Stimulated activated CD8-positive, alpha-beta memory T cell treated with anti-CD3 and anti-CD28 coated beads, Interleukin-15, amount 100 ng/mL, for 1 hour (primary cell): ENCODE measurements at regions not wholly inside any gene's neighbourhood (a gene's known extent, or its start where the extent isn't known, plus 50 kb on each side); places are given as distances from the start of the nearest gene placed in this dataset.

Experiments
- DNase-seq: peaks from one replicate; pipeline ENCODE4 v3.0.0-alpha.2; 2020; ENCODE audit warnings: low read depth

DNA sequence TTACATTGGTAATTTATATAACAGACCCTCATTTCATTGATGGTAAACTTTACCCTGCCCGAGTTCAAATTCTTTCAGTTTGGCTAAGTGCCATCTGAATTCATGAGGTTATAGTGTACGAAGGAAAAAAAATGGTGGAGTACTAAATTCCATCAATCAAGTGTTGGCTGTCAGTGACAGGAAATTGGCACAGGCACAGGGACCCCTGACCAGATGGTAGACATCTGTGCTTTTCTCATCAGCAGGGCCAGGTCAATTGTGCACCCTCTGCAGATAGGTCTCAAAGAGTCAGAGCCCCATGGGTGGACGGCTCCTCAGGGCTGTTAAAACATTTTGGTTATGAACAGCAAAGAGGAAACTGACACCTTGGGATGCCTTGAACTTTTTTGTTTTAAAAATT is 439.2 kb downstream of the SETBP1 start:
- DNase-seq: no peak

DNA sequence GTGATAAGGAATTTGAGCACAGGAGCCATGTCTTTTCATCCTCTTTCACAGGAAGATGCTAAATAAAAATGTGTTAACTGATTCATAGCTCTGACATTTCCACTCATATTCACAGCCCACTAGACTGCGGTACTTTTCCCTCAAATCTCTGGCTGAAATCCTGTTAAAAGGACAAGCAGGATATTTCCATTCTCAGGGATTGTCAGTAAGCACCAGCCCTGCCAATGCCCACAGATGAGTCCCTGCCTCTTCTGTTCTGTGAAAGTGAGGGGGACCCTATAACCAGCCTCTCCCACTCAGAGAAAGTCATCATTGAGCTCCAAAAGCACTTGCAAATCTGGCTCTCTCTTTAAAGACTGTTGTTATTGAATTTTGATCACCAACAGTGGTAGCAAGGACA is 440.5 kb downstream of the SETBP1 start:
- DNase-seq: no peak

DNA sequence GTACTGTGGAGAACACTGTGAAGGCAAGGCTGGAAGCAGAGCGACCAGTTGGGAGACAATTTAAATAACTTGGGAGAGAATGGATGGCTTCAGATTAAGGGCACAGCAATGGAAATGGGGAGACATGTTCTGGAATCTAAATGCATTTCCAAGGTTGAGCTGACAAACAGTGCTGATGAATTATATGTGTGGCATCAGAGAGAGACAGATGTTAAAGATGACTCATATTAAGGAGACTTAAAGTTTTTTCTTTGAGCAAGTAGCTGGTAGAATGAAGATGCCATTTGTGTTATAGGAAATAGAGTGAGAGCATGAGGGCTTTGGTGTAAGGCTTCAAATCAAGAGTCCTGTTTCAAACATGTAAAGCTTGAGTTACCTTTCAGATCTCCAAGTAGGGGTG is 441.8 kb downstream of the SETBP1 start:
- no peak for DNase-seq

DNA sequence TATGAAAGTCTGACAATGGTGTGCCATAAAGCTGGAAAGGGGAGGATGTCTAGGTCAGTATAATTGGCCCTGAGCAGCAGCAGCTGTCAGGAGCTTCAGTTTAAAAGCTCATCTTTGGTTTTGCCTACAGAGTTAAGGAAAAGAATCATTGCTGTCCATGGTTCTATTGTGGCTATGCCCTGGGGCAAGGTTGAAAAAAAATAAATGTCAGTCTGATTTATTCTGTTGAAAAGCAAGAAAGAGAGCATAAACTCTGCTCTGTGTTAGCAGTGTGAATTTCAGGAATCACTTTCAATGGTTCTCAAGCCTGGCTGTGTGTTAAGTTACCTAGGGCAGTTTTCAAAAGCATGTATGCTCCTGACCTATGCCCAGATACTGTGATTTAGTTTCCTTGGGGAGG is 446.7 kb downstream of the SETBP1 start:
- DNase-seq: no peak

DNA sequence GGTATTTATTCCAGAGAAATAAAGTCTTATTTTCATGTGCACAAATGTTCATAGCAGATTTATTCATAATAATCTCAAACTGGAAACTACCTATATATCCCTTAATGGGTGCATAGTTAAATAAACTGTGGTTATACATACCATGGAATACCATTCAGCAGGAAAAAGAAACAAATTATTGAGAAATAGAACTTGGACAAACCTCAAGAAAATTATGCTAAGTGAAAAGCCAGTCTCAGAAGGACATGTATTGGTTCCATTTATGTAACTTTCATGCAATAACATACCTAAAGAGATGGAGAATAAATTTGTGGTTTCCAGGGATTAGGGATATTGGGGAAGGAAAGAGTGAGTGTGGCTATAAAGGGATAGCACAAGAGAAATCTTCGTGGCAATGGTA is 452.6 kb downstream of the SETBP1 start:
- no peak for DNase-seq

DNA sequence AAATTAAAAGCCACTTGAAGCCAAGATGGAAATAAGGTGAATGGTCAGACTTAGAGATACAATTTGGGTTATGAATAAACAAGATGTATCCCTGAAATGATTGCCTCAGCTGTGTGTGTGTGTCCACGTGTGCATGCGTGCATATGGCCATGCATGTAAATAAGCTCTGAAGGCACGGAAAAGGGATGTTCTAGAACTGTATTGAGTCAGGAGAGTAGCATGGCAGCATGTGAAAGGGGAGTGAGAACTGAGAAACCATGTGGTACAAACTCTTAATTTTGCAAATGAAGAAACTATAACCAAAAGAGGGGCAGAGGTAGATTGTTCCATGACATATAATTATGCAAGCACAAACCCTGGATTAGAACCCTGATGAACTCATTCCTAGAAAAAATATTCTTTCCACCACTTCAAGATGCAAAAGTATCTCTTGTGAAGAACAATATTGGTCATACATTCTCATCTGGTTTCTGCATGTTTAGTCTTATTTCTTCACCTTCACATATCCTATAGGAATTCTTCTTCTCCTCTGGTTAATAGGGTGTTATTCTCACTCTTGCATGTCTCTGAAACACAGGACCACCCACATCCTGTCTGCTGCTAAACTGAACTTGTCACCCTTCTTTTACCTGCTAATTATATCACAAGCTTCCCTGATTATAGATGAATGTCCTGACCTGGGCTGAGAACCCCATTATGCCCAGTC is 455.8 kb downstream of the SETBP1 start:
- no peak for DNase-seq

DNA sequence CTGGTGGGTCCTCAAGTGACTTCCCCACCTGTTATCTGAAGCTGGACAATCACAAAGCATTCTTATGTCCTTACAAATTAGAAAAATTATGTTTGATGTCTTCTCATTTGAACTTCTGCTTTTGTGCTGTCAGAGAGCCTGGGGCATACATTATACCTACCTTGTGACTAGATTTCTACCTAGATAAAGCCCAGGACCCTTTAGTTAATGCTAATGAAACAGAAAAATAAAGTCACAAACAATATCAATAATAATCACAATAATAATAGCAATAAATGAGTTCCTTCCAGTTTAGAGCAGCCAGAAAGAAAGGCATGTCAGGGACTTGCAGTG is 456.4 kb downstream of the SETBP1 start:
- DNase-seq: no peak

DNA sequence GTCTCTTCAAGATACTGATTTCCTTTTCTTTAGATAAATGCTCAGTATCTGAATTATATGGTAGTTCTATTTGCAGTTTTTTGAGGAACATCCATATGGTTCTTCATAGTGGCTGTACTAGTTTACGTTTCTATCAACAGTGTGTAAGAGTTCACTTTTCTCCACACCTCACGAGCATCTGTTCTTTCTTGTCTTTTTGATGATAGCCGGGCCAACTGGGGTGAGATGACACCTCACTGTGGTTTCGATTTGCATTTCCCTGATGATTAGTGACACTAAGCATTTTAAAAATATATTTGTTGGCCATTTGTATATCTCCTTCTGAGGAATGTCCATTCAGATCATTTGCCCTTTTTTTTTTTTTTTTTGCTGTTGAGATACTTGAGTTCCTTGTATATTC is 458.8 kb downstream of the SETBP1 start:
- DNase-seq: no peak

DNA sequence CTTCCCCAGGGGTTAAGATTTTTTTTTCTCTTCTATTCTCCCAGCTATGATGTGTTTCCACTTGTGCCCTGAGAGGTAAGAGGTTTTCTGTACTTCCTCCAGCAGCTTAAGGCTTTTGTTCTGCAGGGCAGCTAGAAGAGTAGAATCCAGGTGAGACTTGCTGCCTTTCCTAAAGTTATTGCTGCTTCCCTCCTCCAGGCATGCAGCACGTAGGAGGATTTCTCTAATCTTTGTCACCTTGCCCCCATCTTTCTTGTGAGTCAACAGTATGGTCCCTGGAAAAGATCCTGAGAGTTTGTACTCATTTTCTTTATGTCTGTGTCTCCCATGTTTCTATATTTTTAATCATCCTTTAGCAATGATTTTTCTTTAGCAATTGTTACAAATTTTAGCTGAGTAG is 462.2 kb downstream of the SETBP1 start:
- no peak for DNase-seq

DNA sequence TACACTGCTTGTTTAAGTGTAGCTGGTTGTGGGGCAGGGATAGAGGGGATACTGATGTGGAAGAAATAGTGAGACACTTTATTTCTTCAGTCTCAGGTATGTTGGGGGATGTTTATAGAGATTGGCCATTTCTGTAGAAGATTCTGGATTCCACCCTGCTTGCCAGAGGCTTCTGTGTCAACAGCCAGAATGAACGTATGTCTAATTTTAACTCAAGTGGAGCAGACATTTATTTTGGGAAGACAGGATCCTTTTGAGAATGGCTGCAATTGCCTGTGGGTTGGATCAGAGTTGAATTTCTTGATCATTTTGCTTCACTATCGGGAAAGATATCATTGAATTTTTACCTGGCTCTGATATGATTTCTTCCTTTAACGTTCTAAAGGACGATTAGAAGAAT is 465.6 kb upstream of the SLC14A2 start:
- no peak for DNase-seq

DNA sequence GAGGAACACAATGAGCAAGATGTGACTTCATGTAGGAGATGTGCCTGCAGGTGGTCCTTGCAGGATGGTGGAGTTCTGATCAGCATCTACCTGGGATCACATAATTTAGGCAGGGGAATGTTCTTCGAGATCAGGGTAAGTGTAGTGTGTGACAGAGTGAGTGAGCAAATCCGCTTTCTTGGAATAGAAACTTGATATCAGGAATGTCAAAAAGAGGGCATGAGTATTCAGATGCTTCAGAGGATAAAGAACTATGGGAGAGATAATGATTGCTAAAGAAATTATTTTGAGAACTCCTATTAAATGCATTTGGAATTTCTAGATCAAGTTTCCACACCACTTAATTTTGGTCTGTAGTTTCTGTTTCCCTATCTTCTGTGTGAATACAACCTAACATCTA is 463.6 kb upstream of the SLC14A2 start:
- DNase-seq: no peak

DNA sequence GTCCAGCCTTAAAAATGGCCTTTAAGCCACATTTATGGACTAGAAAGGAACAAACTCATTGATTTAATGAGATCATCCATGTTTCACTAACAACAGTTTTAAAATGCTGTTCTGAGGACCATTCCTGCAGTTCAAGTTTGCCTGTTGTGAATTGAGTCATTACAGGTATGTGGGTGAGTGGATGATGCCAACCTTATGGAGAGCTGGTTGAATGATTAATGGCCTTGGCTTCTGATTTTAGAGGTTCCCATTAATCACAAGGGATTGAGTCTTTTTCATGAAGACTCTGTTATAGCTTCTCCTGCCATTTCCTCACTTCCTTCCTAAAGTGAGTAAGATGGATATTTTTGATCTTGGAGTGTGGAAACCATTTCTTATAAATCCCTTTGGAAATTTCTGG is 459.8 kb upstream of the SLC14A2 start:
- no peak for DNase-seq

DNA sequence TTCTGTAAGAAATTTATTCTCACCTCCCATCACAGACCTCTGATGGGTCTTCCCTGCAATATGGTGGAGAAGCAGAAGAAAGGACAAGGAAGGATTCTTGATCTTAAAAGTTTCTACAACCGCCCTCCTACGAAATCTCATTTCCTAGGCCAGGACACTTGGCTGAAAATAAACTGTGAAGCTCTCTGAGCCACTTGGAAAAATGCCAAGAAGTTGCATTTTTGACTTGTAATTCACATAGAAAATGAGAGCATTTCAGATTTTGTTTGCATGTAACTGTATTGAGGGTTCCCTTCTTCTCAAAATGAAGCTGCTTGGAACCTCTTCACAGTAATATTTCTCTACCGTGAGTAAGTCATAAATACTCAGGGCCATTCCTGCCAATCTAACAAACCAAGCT is 458.3 kb upstream of the SLC14A2 start:
- DNase-seq: no peak

DNA sequence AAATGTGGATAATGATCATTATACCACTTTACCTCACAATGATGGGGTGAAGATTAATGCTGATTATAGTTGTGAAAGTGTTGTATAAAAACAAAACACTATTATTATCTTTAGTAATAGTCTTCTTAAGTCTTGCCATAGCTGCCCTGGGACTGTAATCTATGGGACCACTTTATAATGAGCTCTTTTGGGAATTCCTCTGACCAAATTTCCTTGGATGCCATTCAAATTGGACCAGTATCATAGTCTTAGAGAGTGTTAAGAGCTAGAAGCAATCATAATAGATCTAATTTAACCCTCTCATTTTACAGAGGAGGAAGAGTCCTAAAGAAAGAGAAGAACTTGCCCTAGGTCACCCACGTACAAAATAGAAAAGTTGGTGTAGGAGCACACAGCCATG is 457.7 kb upstream of the SLC14A2 start:
- DNase-seq: no peak

DNA sequence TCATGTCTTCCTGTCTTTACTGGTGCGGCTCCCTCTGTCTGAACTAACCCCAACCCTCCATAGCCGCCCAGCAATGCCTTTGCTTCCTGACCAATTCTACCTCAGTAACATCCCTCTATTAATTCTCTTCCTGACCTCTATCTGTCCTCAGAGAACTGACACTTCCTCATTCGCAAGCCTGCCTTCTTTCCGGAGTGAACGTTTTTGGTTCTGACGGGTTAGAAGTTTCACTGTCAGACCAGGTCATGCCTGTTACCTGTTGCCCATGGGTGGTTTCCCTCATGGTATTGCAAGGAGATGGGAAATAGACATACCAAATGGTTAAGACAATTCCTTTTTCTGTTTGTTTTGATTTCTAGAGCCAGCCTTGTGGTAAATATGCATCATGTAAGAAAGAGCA is 453.4 kb upstream of the SLC14A2 start:
- no peak for DNase-seq

DNA sequence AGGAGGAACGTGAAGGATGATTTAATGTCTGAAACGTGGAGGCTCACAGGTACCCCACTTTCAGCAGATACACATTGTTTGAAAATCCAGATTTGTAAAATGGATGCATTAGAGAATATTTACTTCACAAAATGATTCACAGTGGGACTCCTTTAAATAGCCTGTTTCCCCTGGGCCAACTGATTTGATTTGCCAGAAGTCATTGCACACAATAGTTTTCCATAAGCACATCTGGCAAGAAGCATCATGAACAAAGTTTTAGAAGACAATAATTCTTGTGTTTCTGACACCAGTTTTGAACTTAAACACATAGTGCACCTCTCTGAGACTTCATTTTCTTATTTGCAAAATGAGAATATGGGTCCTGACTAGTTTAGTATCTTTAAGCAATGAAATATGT is 451.4 kb upstream of the SLC14A2 start:
- DNase-seq: no peak

DNA sequence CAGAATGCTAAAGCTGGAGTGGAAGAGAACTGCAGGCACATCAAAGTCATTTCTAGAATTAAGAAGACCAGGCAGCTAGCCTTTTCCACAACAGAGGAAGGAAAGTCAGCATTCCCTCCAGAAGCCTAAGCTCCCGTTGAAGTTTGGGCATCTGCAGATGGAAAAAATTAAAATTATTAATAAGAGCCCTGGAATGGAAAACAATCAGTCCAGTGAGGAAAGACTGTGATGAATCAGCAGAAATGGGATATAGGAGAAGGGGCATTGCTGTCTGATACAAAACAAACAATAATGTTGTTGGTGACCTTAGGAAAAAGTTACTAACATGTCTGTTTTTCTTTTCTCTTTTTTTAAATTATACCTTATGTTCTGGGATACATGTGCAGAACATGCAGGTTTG is 450.7 kb upstream of the SLC14A2 start:
- DNase-seq: no peak

DNA sequence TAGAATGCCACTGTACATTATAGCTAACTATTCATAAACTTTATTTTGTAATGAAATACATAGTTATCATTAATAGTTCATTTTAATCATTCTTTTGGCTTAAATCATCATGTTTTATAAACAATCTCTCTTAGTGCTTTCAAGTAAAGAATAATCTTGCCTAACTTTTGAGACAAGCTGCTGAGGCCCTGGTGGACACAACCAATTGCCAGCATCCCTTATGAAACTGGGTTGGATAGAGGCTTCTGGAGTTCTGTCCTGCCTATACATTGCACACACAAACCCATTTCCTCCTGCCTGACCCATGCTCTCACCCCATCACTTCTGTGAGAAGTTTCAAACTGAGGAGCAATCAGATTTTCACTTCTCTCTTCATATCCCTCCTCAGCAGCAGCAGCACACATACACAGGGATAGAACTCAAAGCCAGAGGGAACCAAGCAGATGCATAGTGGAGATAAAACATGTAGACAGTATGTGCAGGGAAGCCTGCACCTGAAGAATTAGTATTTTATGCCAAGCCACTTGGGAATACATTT is 450.0 kb upstream of the SLC14A2 start:
- no peak for DNase-seq

DNA sequence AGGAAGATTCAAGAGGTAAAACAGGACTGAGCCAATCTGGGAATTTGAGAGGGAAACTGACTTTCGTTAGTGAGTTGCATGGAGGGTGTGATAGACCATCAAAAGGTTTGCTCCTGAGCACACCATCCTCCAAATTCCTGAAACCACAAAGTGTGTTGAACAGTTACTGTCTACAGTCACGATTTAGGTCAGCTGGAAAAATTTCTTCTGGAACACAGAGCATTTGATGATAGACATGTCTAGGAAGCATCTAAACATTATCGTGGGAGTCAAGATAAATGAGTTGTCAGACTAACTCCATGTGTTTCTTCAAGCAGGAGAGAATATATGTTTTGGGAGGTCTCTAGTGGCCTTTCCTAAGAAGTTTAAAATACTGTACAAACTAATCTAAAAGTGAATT is 449.4 kb upstream of the SLC14A2 start:
- no peak for DNase-seq

DNA sequence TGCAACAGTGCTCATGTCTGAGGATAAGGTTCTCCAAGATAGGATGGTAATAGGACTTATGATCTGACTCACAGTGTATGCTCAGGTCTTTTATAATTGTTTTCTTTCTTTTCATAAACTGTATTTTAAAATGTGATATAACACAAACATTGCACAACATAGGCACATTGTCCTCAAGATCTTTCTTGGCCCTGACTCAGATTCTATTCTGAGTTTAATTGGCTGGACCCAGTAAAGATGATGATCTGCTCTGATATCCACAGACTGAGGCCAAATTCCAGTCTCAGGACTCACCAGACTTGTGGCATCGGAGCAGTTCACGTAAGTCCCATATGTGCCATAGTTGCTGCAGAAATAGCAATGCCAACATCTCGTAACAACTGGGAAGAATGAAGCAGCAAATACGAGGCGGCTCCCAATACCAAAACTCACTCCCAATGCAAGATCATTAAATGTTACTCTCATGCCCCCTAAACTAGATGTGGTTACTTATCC is 448.9 kb upstream of the SLC14A2 start:
- no peak for DNase-seq

DNA sequence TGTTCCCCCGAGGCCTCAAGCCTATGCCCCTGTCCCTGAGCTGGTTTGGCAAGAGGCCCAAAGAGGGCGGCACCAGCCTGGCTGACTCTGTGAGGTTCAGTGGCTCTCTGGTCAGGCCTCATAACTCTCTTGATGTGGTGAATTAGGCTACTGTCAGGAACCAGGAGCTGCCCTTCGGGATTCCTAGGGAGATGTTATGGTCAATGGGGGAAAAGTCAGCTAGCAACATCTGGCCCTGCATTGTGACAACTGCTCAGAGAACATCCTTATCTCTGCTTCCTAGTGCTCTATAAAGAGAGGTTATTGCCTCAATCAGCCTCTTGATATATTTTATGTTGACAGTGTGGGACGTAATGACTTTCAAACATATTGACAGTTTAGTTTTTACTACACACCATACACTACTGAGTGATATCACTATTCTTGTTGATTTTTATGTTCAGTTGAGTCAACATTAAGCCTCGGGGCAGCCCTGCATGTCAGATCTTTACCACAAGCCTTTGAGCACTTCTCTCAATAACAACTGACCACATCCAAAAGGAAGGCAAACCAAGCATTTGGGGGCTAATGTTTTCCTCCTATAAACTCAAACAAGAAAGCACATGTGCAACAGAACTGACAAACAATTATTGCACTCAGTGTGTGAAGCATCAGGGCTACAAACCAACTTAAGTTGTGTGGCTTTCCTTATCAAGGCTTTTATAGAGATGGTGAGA is 448.3 kb upstream of the SLC14A2 start:
- DNase-seq: no peak

DNA sequence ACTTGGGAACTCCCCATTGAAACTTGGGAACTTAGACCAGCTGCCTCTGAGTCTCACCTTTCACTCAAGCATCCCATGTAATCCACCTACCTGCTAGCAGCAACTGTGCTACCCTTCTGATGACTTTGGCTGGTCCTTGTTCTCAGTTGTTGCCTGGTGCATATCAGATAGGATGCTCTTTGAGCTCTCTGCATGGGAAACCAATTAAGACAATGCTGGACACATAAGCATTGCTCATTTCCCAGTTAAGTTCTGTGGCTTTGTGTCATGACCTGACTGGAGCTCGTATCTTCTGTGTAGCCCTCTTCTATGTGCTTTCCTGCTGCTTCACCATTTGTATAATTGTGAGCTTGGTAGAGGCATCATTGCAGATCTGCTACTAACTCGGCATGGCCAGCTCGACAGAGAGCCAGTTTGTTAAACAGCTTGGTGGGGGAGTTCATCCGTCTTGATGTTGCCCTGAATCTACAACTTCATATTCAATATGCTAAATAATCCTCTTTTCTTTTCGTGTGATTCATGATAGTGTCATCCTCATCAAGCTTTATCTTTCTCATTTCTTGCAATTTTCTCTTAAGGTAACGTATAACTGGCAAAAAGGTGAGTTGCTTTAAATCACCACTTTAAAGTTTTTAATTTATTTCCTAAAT is 447.5 kb upstream of the SLC14A2 start:
- no peak for DNase-seq

DNA sequence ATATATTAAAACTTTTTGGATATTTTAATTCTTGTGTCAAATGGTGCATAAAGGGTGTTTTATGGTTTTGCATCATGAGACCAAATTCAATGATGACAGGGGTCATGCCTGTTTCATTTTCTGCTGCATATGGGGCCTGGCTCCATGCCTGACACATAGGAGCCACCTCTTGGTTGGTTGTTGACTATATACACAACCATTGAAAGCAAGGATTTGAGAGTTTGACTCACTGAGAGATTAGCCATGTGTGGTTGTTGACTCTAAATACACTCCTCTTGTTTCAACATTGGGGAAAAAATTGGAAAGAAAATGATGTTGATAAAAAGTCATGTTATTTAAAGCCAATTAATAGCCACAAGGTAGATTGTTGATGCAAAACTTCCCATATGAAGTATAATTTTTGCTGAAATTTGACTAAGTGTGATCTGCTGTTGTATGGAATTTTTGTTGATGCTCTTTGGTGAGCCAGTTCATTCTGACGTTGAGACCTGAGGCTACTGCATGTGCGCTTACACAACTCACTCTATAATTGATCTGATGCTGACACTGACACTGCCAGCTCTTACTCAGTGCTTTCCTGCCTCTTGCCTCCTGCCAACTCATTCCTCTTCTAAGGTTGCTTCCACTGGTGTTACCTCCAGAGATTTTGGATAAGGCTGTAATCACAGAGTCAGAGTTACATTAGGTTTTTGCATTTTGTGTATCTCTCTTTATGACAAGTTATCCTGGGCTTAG is 446.2 kb upstream of the SLC14A2 start:
- no peak for DNase-seq
